NCI-H524 treated with DMSO at 0.1 percent for 48 hours (cell line): ENCODE measurements at regions not wholly inside any gene's neighbourhood (a gene's known extent, or its start where the extent isn't known, plus 50 kb on each side); places are given as distances from the start of the nearest gene placed in this dataset.
A peak's percentile ranks its signal among the peaks of the same experiment; 100 is the strongest.
"Not testable (repeated sequence)": the region's sequence is repeated elsewhere in the genome, so short reads cannot be mapped to it uniquely, and the experiment has no call there.

Source experiments
- DNase-seq: peaks from one replicate; lab custom pipeline; 2025; lab: John Stamatoyannopoulos, UW

DNA sequence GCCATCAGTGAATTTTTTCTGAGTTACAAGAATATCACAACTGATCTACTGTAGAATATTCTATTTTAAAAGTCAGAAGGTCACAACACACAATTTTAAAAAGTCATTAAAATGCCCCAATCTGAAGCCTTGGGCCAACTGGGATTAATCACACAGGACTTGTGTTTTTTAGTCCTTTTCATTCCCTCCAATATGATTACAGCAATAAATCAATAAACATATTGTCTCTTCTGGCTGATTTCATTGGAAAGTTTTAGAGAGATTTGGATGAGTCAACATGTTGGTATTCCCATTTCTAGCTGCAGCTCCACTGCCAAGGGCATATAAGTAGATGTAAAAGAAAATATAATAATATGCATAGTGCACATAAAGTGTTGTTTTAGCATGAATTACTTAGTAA is 85.8 kb downstream of the NIBAN1 start:
- DNase-seq: no peak

DNA sequence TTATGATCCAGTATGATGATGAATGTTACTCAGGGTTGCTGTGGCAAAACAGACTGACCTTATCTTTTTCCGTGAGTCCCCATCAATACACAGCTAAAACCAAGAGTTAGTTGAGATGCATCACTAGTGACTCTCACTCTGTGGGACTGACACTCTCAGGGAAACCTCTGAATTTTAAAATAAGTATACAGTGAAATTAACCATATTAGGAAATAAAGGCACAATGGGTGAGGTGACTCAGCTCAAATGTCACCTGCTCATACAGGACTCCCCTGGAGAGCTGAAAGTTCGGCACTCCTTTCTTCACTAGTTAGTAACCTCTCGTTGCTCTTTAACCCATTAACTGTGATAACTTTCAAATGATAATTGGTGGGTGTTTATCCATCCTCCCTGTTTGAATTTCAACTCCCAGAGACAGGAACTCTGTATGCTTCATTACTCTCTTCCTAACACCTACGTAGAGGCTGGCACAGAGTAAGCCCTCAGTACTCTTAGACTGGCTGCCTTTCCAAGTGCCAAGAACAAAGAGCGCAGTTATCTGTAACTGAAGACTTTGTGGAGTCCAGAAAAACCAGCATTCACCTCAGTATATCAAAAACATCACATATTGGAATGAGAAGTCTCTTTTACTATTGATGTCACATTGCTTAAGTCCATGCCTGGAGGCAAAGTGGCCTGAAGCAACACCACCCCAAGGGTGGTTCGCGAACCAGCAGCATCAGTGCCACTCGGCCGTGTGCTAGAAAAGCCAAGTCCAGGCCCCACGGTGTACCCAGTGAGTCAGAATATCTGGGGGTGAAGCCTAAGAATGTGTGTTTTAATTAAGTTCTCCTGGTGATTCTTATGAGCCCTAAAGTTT is 91.1 kb downstream of the NIBAN1 start:
- no peak for DNase-seq

DNA sequence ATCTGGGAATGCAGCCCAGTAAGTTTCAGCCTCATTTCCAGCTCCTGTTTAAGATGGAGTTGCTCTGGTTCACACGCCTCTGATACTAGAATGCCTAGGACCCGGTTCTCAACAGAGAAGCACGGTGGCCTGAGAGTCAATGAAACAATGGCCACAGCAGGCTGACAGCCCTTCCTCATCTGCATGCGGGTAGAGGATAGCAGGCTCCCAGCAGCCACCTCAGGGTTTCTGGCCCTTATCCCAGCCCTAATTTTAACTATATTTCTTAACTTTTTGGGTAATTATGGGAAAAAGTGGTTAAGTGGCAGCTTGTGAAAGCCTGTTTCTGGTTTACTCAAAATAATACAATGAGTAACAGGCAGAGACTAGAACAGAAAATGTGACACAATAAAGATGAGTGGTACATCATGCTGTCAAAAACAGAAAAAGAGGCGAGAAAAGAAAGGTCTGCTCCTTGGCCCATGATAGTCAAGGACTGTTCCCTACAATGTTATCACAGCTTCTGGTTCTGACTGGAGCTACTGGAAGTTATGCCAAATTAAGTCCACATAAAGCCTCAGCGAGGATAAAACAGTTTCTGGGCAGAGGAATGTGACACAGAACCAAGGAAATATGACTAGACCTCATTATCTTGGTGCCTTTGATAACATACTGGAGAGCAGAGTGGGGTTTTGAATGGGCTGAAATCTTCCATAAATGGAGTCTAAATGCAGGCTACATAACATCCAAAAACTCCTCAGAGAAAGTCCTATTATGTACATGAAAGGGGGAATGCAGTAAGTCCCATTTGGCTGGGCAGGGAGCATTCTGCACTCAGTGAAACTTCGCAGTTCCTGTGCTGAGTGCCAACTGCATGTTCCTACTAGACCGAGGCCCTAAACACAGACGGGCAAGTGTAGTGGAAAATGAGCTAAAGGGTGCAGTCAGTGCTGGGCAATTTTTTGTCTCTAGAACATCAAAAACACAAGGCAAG is 92.1 kb downstream of the NIBAN1 start:
- DNase-seq: no peak

DNA sequence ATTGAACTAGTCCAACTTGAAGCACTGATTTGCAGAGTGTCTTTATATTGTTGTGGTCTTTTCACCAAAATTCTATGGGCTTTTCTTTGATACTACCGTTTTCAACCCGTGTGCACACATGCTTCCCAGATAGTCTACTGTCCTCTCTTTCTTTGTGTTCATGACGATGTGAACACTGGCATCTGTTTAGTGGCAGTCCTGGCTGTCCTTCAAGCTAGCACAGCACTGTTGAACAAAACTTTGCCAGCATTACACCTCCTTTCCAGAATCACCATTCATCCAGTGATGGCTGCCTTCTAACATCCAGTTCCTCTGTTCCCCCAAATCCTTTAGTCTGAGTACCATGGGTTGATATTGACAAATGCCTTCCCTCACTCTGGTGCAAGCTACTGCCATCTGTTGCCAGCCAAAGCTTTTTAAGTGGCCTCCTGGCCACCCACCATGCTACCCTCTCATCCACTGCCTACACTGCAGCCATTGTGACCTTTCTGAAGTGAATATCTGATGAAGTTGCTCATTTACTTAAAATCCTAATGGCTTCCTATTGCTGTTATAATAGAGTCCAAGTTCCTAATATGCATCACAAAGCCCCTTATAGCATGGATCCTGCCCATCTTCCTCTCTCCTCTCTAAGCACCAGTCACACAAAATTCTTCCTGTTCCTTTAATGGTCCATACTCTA is 94.3 kb downstream of the NIBAN1 start:
- DNase-seq: no peak

DNA sequence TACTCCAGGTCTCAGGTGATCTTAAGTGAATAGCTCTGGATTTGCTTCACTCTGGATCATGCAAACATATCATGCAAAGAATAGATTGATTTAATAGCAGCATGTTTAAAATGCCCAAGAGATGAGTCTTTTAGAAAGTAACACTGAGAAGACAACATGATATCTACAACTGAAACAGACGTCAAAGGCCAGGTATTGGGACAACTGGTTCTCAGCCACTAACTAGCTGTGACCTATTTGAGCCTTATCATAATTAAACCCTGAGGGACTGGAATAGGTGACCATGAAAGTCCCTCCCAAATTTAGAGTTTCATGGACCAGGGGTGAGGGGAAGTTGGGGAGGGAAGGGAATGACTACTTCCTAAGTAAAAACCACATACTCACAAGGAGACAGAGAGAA is 95.7 kb downstream of the NIBAN1 start:
- no peak for DNase-seq

DNA sequence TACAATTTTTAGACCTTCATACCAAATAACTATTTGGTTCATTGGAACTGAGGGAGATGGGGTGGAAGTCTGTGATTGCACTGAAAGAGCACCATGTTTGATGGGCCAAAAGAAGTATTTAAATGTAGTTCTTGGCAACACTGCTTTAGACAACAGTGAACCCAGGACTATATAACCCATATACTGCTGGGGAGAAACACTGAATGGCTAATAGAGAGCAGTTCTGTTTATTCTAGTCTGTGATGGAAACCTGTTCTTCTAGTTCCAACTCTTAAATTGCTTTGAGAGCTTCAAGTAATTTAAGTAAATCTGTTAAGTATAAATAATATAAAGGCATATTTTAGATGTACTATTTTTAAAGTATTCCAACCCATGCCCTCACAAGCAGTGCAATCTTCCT is 96.3 kb downstream of the NIBAN1 start:
- DNase-seq: no peak

DNA sequence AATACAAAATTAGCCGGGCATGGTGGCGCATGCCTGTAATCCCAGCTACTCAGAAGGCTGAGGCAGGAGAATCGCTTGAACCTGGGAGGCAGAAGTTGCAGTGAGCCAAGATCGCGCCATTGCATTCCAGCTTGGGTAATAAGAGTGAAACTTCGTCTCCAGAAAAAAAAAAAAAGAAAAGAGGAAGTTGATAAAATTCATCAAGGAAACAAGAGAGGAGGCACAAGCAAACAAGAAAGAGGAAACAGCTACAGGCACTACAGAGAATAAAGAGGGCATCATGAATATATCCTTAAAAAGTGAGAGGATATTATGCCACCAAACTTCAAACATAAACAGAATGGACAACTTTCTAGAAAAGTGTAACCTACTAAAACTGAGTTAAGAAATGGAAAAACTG is 98.3 kb downstream of the NIBAN1 start:
- DNase-seq: not testable (repeated sequence)

DNA sequence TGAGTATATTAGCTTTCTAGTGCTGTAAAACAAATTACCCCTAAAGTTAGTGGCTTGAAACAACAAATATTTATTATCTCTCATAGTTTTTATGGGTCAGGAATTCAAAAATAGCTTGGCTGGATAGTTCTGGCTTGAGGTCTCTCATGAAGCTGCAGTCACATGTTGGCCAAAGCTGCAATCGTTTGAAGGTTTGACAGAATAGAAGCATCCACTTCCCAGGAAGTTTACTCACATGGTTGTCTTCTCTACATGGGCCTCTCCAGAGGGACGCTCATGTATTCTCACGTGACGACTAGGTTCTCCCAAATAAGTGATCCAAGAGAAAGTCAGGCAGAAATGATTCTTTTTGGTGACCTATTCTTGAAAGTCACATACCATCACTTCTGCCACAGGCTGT is 99.1 kb downstream of the NIBAN1 start:
- DNase-seq: no peak

DNA sequence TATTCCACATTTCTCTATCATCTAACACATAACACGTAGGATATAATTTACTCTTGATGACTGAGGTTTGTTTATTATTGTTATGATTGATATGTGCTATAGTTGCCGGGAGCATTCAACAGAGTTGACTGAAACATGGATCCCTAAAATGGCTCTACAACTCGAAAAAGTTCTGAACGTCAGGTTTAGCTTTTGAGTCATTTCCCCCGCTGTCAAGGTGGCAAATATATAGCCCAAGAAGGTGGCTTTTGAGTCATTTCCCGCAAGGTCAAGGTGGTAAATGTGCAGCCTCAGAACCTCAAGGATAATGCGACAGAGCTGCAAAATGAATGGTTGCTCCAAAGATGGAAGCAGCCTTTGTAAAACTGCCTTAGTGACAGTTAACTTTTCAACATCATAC is 104.0 kb downstream of the NIBAN1 start:
- DNase-seq: no peak

DNA sequence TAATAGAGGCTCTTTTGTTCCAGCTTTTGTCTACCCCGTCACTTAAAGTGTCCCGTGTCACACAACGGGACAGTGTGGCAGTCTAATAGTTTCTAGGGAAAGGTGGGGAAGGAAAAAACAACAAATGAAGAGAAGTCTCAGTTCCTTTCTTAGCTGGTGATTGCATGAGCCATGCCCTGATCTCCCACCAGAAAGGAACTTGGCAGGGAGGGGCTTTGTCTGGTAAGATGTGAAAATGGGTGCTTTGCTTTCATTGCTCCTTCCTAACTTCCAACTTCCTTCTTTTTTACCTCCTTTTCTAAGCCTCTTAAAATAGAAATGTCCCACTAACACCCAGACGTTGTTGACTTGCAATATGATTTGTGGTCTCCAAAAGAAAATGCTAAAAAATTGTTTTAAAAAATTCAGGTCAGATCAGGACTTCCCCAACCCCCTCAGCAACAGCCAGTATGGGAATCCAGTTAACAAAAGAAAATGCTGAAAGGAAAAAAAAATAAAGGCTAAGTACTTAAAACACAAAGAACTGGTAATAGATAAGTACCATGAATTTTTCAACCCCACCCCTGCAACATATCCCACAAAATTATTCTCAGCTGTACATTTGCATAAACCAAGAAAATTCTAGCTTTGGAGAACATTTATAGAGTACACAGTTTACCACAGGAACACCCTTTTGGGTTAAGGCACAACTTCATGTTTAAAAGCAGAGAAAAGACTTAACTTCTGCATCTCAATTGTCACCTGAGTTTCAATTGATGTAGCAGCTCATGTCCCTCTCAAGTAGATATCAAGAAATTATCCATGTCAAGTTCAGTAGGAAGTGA is 106.2 kb downstream of the NIBAN1 start:
- no peak for DNase-seq

DNA sequence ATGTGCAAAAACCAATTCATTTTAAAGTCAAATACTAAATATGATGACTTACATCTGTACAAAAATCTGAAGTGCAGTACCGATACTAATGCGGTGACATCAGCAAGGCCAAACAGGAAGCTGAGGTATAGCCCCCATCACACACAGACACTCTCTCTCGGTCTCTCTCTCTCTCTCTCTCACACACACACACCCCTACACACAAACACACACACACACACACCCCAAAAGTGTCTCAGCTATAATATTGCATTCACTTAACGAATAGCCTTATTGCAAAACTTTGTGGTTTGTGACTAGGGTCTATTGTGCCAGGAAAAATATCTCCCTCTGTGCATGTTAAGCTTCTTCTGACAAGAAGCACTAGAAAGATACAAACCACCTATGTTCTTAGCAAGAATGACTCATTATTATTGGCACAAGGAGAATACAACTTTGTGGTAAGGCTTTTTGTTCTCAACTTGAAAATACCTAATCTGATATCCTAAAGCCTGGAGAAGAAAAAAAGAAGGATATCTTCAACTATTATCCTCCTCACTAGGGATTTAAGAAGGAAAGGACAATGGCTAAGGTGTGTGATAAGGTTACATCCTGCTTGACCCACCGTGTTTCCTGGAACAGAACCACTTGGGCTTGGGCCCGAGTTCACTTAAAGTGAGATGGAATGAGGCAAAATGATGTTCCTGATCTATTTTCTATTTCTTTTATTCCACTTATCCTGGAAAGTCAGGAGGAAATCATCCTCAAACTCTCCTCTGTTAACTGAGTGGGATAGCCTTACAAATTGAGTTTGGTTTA is 107.1 kb downstream of the NIBAN1 start:
- DNase-seq: no peak

DNA sequence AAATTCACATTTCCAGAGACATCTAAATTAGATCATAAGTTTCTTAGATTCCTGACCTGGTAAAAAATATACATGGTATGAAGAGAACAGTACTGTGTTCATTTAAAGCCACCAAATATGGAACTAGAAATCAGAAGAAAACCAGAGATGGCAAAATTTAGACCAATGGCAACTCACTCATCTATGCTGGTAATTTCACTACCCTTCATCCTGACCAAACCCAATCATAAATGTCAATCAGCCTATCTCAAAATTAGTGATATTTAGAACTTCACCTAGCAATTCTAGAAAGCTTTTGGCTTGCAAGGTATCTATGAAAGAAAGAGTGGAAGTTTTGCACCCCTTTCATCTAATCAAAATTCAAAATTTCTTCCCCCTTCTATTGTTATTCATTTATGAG is 107.7 kb downstream of the NIBAN1 start:
- no peak for DNase-seq

DNA sequence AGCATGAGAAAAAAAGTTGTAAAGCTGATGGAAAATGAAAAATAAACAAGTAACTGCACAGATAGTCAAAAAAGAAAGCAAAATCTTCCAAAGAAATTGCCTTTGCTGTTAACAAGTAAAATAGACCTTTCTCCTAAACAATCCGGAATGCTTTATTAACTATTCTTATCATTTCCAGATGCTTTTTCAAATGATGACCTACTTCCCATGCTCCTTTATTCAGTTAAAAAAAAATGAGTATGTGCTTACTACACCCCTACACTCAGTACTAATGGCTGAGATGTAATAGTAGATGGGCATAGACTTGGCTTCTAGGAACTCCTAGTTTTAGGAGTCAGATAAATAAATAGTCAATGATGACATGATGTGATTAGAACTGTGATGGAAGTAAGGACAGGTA is 108.5 kb downstream of the NIBAN1 start:
- no peak for DNase-seq

DNA sequence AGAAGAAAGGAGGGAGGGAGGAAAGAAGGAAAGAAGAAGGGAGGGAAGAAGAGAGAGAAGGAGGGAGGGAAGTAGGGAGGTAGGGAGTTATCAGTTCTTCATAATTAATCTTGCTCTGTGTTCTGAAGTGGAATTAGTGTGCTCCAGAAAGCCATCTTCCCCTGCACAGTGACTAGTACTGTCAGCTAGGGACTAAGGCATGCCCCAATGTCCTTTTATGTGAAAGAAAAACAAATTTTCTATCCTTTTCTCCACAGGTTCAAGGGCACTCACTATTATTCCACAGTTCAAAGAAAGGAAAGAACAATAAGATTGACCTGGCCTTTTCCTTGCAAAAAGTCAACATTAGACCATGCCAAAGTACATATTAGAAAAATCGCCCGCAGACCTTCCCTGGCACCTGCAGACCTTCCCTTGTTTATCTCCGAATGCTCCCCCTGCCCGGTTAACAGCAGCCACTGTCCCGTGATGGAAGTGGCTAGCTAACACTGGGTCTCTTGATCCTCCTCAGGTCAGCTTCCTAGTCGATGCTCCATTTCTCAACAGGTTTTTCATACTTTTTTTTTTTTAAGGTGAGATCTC is 107.2 kb upstream of the EDEM3 start:
- DNase-seq: no peak

DNA sequence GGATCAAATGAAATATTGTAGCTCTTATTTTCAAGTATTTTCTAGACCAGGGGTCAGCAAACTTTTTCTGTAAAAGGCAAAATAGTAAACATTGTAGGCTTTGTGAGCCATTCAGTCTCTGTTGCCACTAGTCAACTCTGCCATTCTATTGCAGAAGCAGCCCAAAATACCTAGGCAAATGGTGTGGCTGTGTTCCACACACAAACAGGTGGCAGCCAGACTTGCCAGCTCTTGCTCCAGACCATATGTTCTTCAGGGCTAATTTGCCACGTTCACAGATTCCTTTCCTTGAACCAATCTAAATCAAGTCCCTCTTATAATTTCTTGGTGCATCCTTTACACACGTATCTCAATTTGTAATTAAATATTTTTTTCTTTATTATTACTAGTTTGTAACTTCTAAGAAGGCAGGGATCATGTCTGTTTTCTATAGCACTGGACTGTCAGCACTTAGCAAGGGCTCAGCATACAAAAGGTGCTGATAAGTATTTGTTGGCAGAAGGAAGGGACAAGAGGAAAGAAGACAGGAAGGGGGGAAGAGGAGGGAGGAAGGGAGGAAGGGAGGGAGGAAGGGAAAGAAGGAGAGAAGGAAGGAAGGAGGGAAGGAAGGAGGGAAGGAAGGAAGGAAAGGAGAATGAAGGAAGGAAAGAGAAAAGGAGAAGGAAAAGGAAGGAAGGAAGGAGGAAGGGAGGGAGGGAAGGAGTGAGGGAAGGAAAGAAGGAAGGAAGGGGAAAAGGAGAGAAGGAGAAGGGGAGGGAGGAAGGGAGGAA is 106.5 kb upstream of the EDEM3 start:
- DNase-seq: peak; percentile 24

DNA sequence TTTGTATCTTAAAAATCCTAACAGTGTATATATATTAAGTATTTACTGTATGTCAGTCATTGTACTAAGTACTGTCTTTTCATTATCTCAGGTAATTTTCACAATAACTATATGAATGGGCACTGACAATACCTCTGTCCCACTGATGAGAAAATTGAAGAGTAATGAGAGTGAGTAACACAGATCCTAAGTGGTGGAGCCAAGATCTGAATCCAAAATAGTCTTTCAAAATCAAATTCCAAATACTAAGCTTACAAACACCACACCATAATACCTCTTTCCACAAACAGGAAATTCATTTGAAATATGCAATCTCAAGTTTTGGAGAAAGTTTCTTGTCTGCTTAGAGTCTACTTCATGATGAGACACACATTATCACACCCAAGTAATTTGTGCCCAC is 105.9 kb upstream of the EDEM3 start:
- no peak for DNase-seq

DNA sequence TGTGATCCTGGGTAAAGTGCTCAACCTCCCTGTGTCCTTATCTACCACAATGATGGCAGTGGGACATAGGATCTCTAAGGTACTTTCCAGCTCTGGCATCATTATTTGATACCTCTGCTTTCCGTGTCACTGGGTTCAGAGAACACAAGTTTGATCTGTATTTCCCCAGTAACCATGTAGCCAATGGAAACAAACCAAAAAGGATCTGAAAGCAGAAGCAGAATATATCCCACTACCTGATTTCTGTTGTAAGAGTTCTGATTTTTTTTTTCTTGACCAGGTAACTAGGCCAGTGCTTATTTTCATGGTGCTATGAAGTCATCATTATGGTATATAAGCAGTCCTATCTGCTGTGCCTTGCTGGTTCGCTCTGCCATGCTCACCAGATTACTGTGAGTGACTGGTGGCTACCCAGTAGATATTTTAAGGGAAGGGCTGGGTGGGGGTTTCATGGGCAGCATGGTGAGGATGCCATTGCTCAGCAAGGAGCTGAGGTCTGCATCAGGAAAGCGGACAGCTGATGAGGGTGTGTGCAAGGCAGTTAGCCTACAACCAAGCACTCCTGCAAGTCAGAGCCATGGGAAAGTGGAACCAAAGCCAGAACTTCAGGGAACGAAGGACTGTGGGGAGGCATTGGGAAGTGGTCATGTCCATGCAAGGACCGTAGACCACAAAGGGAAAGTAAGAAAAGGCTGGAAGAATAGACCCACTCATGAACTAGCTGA is 104.9 kb upstream of the EDEM3 start:
- DNase-seq: no peak

DNA sequence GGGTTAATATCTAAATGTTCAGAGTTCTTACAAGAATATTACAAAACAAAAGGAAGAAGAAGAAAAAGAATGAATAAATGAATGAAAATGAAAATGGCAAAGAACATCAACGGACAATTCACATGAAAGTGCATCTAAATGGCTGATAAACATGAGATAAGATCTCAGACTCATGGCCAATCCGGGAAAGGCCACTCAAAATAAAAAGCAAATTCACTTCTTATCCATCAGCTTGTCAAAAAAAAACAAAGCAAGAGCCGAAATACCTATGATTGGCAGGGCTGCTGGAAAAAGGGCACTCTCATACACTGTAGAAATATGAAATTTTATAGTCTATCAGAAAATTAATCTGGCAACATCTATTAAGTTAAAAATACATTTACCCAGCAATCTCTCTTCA is 103.6 kb upstream of the EDEM3 start:
- no peak for DNase-seq
